Naive B cell (primary cell): ENCODE measurements at regions not wholly inside any gene's neighbourhood (a gene's known extent, or its start where the extent isn't known, plus 50 kb on each side); places are given as distances from the start of the nearest gene placed in this dataset.
"Not testable (repeated sequence)": the region's sequence is repeated elsewhere in the genome, so short reads cannot be mapped to it uniquely, and the experiment has no call there.

ENCODE experiments used
- ATAC-seq, 2 donors: fragments of 150-1000 bp; cut with Tn5 transposase; 2 replicates each; pipeline ENCODE4 v1.10.0; 2021; ENCODE audit warnings: low read depth in 2 of 2, mild to moderate bottlenecking in 2 of 2, moderate library complexity in 2 of 2
- DNase-seq: peaks from one replicate; pipeline ENCODE4 v3.0.0; 2022
- H3K27ac Mint-ChIP-seq, 6 donors: one replicate each; pipeline ENCODE4 v1.8.0; 2020 to 2022; ENCODE audit warnings: mild to moderate bottlenecking in 6 of 6, mixed read lengths in 6 of 6, moderate library complexity in 5 of 6, inconsistent platforms in 2 of 6
- H3K27me3 Mint-ChIP-seq, 3 donors: one replicate each; pipeline ENCODE4 v1.8.0; 2021 to 2022; ENCODE audit warnings: mixed read lengths in 3 of 3, mild to moderate bottlenecking in 1 of 3
- H3K36me3 Mint-ChIP-seq, 2 donors: one replicate each; pipeline ENCODE4 v1.8.0; 2020 to 2022; ENCODE audit warnings: mixed read lengths in 2 of 2, inconsistent platforms in 1 of 2, mild to moderate bottlenecking in 1 of 2
- H3K4me1 Mint-ChIP-seq, 3 donors: one replicate each; pipeline ENCODE4 v1.8.0; 2020 to 2022; ENCODE audit warnings: mixed read lengths in 3 of 3, inconsistent platforms in 1 of 3, mild to moderate bottlenecking in 1 of 3, moderate library complexity in 1 of 3
- H3K4me3 Mint-ChIP-seq, 8 donors: one replicate each; pipeline ENCODE4 v1.8.0; 2020 to 2022; ENCODE audit warnings: mild to moderate bottlenecking in 8 of 8, mixed read lengths in 8 of 8, moderate library complexity in 8 of 8, inconsistent platforms in 2 of 8
- H3K9me3 Mint-ChIP-seq, 7 donors: one replicate each; pipeline ENCODE4 v1.8.0; 2020 to 2022; ENCODE audit warnings: mixed read lengths in 7 of 7, mild to moderate bottlenecking in 5 of 7, inconsistent platforms in 2 of 7, moderate library complexity in 1 of 7

DNA sequence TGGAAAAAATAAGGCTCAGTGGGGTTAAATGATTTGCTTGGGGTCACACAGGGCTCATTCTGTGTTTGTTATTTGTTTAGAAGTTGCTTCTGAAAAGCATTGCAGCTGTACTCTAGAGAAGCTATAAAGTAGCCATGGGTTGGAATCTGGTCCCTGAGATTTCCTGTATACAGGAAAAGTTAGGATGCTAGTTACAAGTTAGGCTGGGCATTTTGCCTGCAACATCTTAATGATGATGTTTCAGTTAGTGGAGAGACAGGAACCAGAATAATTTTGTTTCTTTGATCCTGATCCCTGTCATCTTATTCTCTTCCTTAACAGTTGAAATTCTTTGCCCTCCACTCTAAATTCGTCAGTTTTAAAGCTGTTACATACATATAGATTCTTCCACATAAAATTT, 445.3 kb downstream of the OTOL1 start:
- Mint-ChIP-seq H3K27ac (no peak overlapping the region), H3K4me3 (no peak overlapping the region), H3K9me3 (peaks cover 1 to 15% (median 10%) of the 10 kb centered on the region in 7 donors), H3K27me3 (no peaks in the 10 kb centered on the region), H3K36me3 (no peaks in the 10 kb centered on the region), H3K4me1 (no peaks in the 10 kb centered on the region)
- ATAC-seq (no peak), DNase-seq (no peak)

DNA sequence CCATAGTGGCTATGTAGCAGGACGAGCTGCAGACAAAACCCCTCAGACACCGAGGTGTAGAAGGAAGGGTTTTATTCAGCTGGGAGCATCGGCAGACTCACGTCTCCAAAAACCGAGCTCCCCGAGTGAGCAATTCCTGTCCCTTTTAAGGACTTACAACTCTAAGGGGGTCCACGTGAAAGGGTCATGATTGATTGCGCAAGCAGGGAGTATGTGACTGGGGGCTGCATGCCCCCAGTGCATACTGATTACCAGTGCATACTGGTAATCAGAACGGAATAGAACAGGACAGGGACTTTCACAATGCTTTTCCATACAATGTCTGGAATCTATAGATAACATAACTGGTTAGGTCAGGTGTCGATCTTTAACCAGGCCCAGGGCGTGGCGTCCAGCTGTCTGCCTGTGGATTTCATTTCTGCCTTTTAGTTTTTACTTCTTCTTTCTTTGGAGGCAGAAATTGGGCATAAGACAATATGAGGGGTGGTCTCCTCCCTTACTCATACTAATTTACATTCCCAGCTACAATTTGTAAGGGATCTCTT, 447.3 kb downstream of the OTOL1 start:
- DNase-seq, H3K4me3 Mint-ChIP-seq, H3K27ac Mint-ChIP-seq, ATAC-seq, H3K36me3 Mint-ChIP-seq, H3K4me1 Mint-ChIP-seq, H3K27me3 Mint-ChIP-seq: not testable (repeated sequence)
- H3K9me3 Mint-ChIP-seq: peaks cover 1 to 12% (median 6%) of the 10 kb centered on the region in 7 donors

DNA sequence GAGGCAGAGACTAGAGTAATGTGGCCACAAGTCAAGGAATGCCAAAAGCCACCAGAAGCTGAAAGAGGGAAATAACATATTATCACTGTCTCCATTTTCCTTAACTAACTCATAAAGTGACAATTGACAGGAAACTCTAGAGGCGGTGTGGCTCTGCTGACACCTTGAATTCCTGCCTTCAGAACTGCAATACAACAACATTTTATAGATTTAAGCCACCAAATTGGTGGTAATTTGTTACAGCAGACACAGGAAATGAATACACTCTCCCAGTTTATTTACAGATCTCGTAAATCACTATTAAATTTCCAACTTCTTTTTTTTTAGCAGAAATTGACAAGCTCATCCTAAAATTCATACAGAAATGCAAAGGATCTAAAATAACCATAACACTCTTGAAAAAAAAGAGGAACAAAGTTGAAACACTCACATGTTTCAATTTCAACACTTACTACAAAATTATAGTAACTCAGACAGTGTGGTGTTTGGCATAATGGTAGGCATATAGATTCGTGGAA, 449.9 kb downstream of the OTOL1 start:
- Mint-ChIP-seq H3K27me3 (no peaks in the 10 kb centered on the region), H3K4me1 (no peaks in the 10 kb centered on the region), H3K9me3 (peaks cover 0 to 8% (median 3%) of the 10 kb centered on the region in 7 donors), H3K4me3 (no peak overlapping the region), H3K36me3 (no peaks in the 10 kb centered on the region), H3K27ac (no peak overlapping the region)
- DNase-seq (no peak), ATAC-seq (no peak)

DNA sequence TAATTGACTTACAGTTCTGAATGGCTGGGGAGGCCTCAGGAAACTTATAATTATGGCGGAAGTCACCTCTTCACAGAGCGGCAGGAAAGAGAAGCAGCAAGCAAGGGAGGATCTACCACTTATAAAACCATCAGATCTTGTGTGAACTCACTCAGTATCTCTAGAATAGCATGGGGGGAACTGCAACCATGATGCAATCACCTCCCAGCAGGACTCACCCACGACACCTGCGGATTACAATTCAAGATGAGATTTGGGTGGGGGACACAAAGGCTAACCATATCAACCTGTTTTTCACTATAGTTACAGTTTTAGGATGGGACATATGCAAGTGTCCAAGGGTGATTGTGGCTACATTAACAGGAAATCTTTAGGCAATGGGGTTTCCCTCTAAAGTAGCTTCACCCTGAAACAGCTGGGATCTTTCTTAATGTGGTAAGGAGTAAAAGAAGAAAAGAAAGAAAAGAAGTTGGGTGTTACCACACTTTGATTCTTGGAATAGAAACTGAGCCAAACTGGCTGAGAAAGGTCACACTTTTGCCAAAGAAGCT, 453.8 kb downstream of the OTOL1 start:
- H3K9me3 Mint-ChIP-seq: peaks cover 0 to 4% (median under 1%) of the 10 kb centered on the region in 7 donors
- ATAC-seq (no peak), DNase-seq (no peak)
- H3K27ac Mint-ChIP-seq: no peak overlapping the region
- no peaks in the 10 kb centered on the region for H3K36me3 Mint-ChIP-seq
- H3K27me3 Mint-ChIP-seq: no peaks in the 10 kb centered on the region
- no peak overlapping the region for H3K4me3 Mint-ChIP-seq
- H3K4me1 Mint-ChIP-seq: no peaks in the 10 kb centered on the region

DNA sequence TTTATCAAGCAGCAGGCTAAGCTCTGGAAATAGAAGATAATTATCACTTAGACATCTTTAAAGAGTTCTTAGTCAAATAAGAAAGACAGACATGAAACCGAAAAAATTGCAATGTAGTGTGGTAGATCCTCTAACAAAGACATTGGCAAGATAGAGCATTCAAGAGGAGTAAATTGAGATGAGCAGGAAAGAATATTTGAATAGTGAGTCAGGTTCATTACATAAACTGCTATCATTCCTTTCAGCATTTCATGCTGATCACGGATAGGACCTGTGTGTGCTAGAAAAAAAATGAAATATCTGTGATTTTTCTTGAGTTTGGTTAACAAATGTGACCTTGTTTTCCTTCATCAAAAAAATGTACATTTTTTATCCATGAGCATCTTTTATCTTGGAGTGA, 460.9 kb downstream of the OTOL1 start:
- Mint-ChIP-seq H3K4me3 (no peak overlapping the region), H3K27me3 (no peaks in the 10 kb centered on the region), H3K36me3 (no peaks in the 10 kb centered on the region), H3K4me1 (no peaks in the 10 kb centered on the region), H3K27ac (no peak overlapping the region), H3K9me3 (peaks cover 0 to 6% (median 2%) of the 10 kb centered on the region in 7 donors)
- no peak for ATAC-seq
- no peak for DNase-seq

DNA sequence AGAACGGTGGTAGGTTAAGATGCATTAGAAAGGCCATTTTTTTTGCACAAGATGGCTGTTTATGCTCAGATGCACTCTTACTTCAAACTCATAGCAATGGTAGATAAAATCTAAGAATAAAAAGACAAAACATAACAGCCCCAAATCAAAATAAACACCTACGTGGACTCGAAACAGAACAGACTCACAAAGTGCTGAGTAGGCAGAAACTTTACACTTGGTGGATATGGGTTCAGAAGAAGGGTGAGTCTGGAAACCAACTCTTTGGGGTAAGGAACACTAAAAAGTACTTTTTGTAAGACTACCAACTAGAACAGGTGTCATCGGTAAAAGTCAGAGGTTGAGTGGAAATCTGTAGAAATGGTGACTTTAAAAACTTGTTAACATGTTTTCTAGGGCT, 468.2 kb downstream of the OTOL1 start:
- H3K27me3 Mint-ChIP-seq: no peaks in the 10 kb centered on the region
- ATAC-seq (no peak), DNase-seq (no peak)
- H3K4me3 Mint-ChIP-seq: no peak overlapping the region
- peaks cover 2 to 8% (median 8%) of the 10 kb centered on the region in 7 donors for H3K9me3 Mint-ChIP-seq
- no peak overlapping the region for H3K27ac Mint-ChIP-seq
- H3K4me1 Mint-ChIP-seq: no peaks in the 10 kb centered on the region
- H3K36me3 Mint-ChIP-seq: no peaks in the 10 kb centered on the region

DNA sequence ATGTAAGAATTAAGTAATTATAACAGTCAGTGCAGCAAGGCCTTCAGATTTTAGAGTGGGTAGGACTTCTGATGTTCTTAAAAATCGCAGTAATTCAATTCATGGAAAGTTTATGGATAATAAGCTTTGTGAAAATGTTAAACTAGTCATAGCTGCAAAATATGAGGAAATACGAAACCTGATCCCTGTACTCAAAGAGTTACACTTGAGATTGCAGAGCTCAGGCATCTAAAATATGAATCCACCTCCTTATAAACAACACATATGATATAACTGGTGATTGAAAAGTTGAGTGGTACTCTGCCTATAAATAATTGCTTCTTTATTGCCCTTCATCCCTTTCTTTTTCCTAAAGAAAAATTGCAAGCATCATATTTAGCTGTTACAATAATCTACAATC, 473.3 kb downstream of the OTOL1 start:
- no peaks in the 10 kb centered on the region for H3K4me1 Mint-ChIP-seq
- H3K9me3 Mint-ChIP-seq: peaks cover 0 to 7% (median 0%) of the 10 kb centered on the region in 7 donors
- no peaks in the 10 kb centered on the region for H3K27me3 Mint-ChIP-seq
- no peak overlapping the region for H3K4me3 Mint-ChIP-seq
- DNase-seq: no peak
- ATAC-seq: no peak
- no peaks in the 10 kb centered on the region for H3K36me3 Mint-ChIP-seq
- no peak overlapping the region for H3K27ac Mint-ChIP-seq

DNA sequence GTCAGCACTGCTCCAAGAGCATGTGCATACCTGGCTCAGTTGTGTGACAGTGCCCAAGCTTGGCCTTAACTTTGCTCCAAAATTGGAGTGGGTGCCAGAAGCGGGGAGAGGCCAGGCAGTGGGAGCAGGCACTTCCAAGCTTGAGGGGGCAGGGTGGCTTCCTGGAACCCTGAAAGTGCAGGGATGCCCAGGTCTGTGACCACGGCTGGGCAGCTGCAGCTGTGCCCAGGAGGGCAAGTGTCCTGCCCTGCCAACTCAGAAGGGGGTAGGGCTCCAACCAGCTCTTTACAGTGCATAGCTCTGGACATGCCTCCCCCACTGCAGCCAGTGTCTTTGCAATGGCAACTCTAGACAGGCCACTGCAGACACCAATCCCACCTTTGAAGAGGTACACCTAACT, 478.6 kb downstream of the OTOL1 start:
- ATAC-seq (no peak), DNase-seq (no peak)
- Mint-ChIP-seq H3K27ac (no peak overlapping the region), H3K4me3 (peak overlapping the region in 1 of 8 donors; percentile 15), H3K9me3 (peaks cover 0 to 17% (median 0%) of the 10 kb centered on the region in 7 donors), H3K36me3 (no peaks in the 10 kb centered on the region), H3K27me3 (no peaks in the 10 kb centered on the region), H3K4me1 (no peaks in the 10 kb centered on the region)

DNA sequence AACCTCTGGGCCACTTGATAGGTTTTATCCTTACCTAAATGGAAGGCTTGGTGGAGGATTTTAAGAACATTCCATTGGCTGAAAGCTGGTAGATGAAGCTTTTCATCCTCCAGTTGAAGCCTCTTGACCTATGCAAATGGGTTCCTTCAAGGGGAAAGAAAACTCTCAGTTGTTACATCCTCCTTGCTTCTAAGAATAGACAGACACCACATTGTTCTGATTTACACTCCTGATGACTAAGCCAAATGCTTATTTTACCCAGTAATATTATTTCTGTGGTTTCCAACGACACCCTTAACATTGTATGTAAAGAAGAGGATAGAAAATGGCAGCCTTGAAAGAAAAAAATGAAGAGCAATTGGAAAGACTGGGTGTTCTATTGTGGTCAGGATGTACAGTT, 480.5 kb downstream of the OTOL1 start:
- Mint-ChIP-seq H3K36me3 (no peaks in the 10 kb centered on the region), H3K27me3 (no peaks in the 10 kb centered on the region), H3K9me3 (peaks cover 0 to 11% (median 2%) of the 10 kb centered on the region in 7 donors), H3K4me1 (no peaks in the 10 kb centered on the region), H3K4me3 (no peak overlapping the region), H3K27ac (no peak overlapping the region)
- DNase-seq (no peak), ATAC-seq (no peak)

DNA sequence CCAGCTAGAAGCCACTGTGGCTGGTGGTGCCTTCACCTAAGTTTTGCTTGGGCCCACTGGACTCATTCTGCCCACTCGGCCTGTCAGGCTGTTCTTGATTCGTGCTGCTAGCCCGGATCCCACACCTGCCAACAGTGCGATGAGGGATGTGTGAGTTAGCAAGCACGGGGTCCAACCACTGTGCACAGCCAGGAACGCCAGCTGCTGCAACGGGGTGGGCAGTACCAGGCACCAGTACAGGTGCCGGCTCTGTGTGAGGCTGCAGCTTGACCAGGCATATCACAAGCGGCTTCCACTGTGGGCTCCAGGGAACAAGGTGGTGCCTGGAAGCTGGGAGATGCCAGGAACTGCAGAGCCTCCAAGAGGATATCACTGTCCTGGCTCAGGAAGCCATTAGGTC, 481.2 kb downstream of the OTOL1 start:
- Mint-ChIP-seq H3K4me1 (no peaks in the 10 kb centered on the region), H3K27ac (no peak overlapping the region), H3K9me3 (peaks cover 0 to 11% (median 2%) of the 10 kb centered on the region in 7 donors)

DNA sequence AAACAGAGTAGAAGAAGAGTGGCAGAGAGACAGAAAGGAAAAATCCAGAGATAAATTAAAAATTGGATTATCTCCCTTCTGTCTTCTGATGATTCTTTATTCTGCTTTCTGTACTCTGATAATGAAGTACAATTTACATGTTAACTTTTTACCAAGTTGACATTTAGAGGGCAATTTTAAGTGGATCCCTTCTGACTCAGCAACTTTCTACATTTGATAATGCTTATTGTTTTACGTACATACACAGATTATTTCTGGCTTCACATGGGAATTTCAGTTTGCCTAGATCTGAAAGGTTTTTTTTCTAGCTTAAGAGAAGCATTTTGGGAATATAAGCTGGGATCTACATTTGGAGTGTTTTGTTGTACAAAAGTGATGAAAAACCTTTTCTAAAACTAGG, 491.3 kb downstream of the OTOL1 start:
- Mint-ChIP-seq H3K36me3 (no peaks in the 10 kb centered on the region), H3K27ac (no peak overlapping the region), H3K4me1 (no peaks in the 10 kb centered on the region), H3K4me3 (no peak overlapping the region), H3K27me3 (no peaks in the 10 kb centered on the region), H3K9me3 (peaks cover 0 to 4% (median 0%) of the 10 kb centered on the region in 7 donors)
- DNase-seq (no peak), ATAC-seq (no peak)

More for the DNA sequence above, 481.2 kb downstream of the OTOL1 start:
- ATAC-seq (no peak), DNase-seq (no peak)
- no peaks in the 10 kb centered on the region for H3K27me3 Mint-ChIP-seq
- H3K4me3 Mint-ChIP-seq: no peak overlapping the region
- H3K36me3 Mint-ChIP-seq: no peaks in the 10 kb centered on the region

DNA sequence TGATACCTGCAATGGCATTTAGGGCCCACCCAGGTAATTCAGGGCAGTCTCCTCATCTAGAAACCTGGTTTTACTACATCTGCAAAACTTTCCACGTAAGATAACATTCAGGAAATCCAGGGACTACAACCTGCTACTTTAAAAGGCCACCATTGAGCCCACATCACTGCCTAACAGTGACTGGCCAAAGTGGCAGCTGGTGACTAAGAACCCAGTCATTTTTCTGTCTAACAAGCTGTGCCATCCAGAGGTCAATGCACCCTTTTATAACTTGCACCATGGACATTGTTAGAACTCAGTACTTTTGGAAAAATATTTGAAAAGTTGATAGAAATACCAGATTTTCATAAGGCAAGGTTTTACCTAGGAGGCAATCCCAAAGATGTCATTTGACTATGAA, 492.4 kb downstream of the OTOL1 start:
- ATAC-seq (no peak), DNase-seq (no peak)
- H3K36me3 Mint-ChIP-seq: no peaks in the 10 kb centered on the region
- H3K27me3 Mint-ChIP-seq: no peaks in the 10 kb centered on the region
- no peak overlapping the region for H3K4me3 Mint-ChIP-seq
- no peaks in the 10 kb centered on the region for H3K4me1 Mint-ChIP-seq
- H3K9me3 Mint-ChIP-seq: peaks cover 0 to 4% (median 0%) of the 10 kb centered on the region in 7 donors
- no peak overlapping the region for H3K27ac Mint-ChIP-seq

DNA sequence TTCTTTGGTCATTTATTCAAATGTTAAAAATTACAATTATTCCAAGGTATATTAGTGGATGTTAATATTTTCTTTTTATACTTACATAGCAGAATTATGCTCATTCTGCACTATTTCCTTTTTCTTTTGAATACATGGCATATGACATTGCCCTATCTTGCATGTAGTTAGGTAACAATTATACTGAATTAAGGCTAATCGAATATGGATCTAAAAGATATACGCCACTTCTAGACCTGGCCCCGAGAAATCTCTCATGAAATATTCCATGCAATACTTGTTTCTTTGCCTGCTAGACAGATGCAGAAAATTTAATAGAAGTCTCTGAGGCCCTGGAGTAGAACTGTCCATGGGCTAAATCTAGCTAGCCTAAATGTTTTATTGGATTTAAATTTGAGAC, 493.4 kb downstream of the OTOL1 start:
- Mint-ChIP-seq H3K36me3 (no peaks in the 10 kb centered on the region), H3K9me3 (peaks cover 0 to 4% (median 0%) of the 10 kb centered on the region in 7 donors), H3K27me3 (no peaks in the 10 kb centered on the region), H3K4me3 (no peak overlapping the region), H3K27ac (no peak overlapping the region), H3K4me1 (no peaks in the 10 kb centered on the region)
- ATAC-seq (no peak), DNase-seq (no peak)

DNA sequence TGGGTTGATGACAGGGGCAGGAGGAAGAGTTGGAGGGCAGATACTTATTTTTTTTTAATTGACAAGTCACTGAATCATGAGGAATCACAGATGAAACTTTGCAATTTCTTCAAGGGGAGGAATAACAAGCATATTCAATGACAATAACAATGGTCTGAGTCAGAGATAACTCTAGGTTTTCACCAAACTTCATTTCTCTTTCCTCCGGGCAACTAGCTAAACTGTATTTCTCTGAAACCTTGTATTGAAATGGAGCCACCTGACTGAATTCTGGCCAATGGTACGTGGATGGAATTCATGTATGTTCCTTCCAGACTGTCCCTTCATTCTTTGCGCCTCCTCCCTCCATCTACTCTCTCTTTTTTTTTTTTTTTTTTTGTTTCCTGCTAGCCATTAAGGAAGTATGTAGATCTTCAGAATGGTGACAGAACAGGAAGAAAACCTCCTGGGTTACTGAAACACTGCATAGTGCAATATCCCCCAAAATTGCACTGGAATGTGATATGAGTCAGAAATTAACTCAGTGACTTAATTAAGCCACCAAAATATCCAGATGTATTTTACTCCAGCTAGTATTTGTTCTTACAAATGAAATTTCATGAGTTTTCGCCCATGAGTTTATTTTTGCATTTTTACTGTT, 495.4 kb downstream of the OTOL1 start:
- no peaks in the 10 kb centered on the region for H3K36me3 Mint-ChIP-seq
- no peak for DNase-seq
- peaks cover 0 to 4% (median 0%) of the 10 kb centered on the region in 7 donors for H3K9me3 Mint-ChIP-seq
- H3K27ac Mint-ChIP-seq: no peak overlapping the region
- no peaks in the 10 kb centered on the region for H3K27me3 Mint-ChIP-seq
- H3K4me3 Mint-ChIP-seq: no peak overlapping the region
- ATAC-seq: no peak
- H3K4me1 Mint-ChIP-seq: no peaks in the 10 kb centered on the region
